HL-60 (cell line): ENCODE measurements at regions not wholly inside any gene's neighbourhood (a gene's known extent, or its start where the extent isn't known, plus 50 kb on each side); places are given as distances from the start of the nearest gene placed in this dataset.
"Not testable (repeated sequence)": the region's sequence is repeated elsewhere in the genome, so short reads cannot be mapped to it uniquely, and the experiment has no call there.

Source experiments
- CTCF ChIP-seq: IDR thresholded peaks from one replicate; pipeline ENCODE4 v1.5.1; 2011; ENCODE audit warnings: low read length, control low read depth, inconsistent platforms; ENCODE audit not compliant: insufficient read depth
- GABPA ChIP-seq: IDR thresholded peaks from 2 replicates; pipeline ENCODE4 v1.6.1; 2012; ENCODE audit warnings: low read depth
- POLR2AphosphoS5 ChIP-seq: IDR thresholded peaks from 2 replicates; pipeline ENCODE4 v1.6.1; 2012; ENCODE audit warnings: low read depth
- REST ChIP-seq: IDR thresholded peaks from 2 replicates; pipeline ENCODE4 v1.6.1; 2012; ENCODE audit warnings: low read depth; ENCODE audit not compliant: insufficient replicate concordance

GRCh38 chr1:82136351-82136750, 335.6 kb downstream of the ADGRL2 start:
- not testable (repeated sequence) for TF ChIP-seq POLR2AphosphoS5, CTCF, REST, GABPA
